Fibroblast of lung (primary cell): ENCODE measurements at regions not wholly inside any gene's neighbourhood (a gene's known extent, or its start where the extent isn't known, plus 50 kb on each side); places are given as distances from the start of the nearest gene placed in this dataset.

Experiments
- EZH2 ChIP-seq: IDR thresholded peaks from 2 replicates; pipeline ENCODE4 v1.5.1; 2012; ENCODE audit warnings: low read length, control low read depth, mild to moderate bottlenecking; ENCODE audit errors: missing control alignments
- TF ChIP-seq, protein P1 (sequence below), 2 donors: IDR thresholded peaks in 1 of 2; conservative IDR thresholded peaks in 1 of 2; 1 replicate in 1 of 2; 2 replicates in 1 of 2; pipeline ENCODE4 v1.5.1; 2011 to 2012; ENCODE audit warnings: low read length in 2 of 2, control low read depth in 1 of 2, inconsistent platforms in 1 of 2, low read depth in 1 of 2, mild to moderate bottlenecking in 1 of 2

DNA sequence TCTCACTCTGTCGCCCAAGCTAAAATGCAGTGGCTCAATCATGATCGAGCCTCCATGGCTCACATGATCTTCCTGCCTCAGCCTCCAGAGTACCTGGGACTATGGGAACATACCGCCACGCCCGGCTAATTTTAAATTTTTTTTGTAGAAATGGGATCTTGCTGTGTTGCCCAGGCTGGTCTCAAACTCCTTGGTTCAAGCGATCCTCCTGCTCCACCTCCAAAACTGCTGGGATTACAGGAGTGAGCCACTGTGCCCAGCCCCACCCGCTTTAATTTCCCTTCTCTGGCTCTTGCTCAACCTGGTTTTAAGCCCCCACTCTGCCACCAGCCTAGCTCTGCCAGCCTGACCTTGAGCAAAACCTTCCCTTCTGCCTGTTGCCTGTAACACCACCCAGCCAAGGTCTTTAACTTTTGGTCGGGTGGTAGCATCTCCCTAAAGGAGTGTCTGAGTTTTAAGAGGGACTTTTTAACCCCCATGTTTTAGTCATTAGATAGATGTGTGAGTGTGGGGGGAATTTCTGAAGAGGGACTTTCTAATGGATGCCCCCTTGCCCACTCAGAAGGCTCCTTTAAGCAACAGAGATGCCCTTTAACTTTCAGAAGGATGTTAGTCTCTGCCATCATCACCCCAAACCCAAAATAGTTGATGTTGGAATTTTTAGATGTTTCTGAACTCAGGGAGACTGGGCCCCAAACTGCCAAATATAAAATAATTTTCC is 71.8 kb upstream of the FOXP4 start:
- no peak for TF ChIP-seq EZH2
- TF ChIP-seq, protein P1, sequence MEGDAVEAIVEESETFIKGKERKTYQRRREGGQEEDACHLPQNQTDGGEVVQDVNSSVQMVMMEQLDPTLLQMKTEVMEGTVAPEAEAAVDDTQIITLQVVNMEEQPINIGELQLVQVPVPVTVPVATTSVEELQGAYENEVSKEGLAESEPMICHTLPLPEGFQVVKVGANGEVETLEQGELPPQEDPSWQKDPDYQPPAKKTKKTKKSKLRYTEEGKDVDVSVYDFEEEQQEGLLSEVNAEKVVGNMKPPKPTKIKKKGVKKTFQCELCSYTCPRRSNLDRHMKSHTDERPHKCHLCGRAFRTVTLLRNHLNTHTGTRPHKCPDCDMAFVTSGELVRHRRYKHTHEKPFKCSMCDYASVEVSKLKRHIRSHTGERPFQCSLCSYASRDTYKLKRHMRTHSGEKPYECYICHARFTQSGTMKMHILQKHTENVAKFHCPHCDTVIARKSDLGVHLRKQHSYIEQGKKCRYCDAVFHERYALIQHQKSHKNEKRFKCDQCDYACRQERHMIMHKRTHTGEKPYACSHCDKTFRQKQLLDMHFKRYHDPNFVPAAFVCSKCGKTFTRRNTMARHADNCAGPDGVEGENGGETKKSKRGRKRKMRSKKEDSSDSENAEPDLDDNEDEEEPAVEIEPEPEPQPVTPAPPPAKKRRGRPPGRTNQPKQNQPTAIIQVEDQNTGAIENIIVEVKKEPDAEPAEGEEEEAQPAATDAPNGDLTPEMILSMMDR (conservative IDR thresholded peaks at IDR 0.05 in 1 of 2, IDR thresholded peaks at IDR 0.05 in 1 of 2; ENCODE audit: low read depth in 1 of 2, low read length in 2 of 2), result no peak
